HCT116 (cell line): ENCODE measurements at regions not wholly inside any gene's neighbourhood (a gene's known extent, or its start where the extent isn't known, plus 50 kb on each side); places are given as distances from the start of the nearest gene placed in this dataset.

ENCODE experiments used
- ATAC-seq: fragments of 200-7000 bp; cut with Tn5 transposase; 2 replicates; pipeline ENCODE4 v1.9.1; 2020; ENCODE audit warnings: mild to moderate bottlenecking, moderate library complexity
- BruUV-seq: library from RNA; stranded (reverse); fragments of 400-500 nt; replicated peaks from 2 replicates; lab custom pipeline; 2021; lab: Mats Ljungman, UMichigan
- CTCF ChIA-PET: fragments of 300-600 bp; sonication (Branson Sonifier 250); formaldehyde crosslinking; loops from one replicate; lab custom pipeline; 2021; ENCODE audit warnings: antibody characterized with exemption; lab: Charles Lee
- POLR2A ChIA-PET: fragments of 300-600, 350-600 bp; sonication (Branson Sonifier 250); formaldehyde crosslinking; loops from one replicate; lab custom pipeline; 2021; ENCODE audit warnings: antibody characterized with exemption; lab: Charles Lee
- RAD21 ChIA-PET, 2 experiments: fragments of 300-600 bp; sonication (Branson Sonifier 250); formaldehyde crosslinking; loops; one replicate each; lab custom pipeline; 2023; ENCODE audit warnings: low total read pairs in 2 of 2; ENCODE audit not compliant: uncharacterized antibody in 2 of 2, unreplicated experiment in 2 of 2, low non-redundant PET in 1 of 2; lab: Charles Lee
- DNase-seq: peaks from one replicate; pipeline ENCODE4 v3.0.0-alpha.2; 2010; ENCODE audit warnings: low read depth, low spot score
- H2AFZ ChIP-seq: fragments of 200-600 bp; shearing (Covaris generic), sonication (generic); 2 replicates; pipeline ENCODE4 v1.6.1; 2017; ENCODE audit warnings: low read depth, mixed run types, mixed read lengths, antibody characterized with exemption, low read length; ENCODE audit not compliant: poor library complexity, severe bottlenecking
- H3K27ac ChIP-seq: 2 replicates; pipeline ENCODE4 v1.5.1; 2012; ENCODE audit warnings: low read depth, low read length
- H3K27me3 ChIP-seq: fragments of 200-600 bp; sonication (generic); 2 replicates; pipeline ENCODE4 v1.6.1; 2016; ENCODE audit warnings: mixed run types, low read length, mixed read lengths; ENCODE audit not compliant: insufficient read depth
- H3K36me3 ChIP-seq, 2 experiments: fragments of 200-500 bp in 1 of 2; fragments of 200-600 bp in 1 of 2; sonication (Bioruptor generic) in 1 of 2; sonication (generic) in 1 of 2; 2 replicates each; pipeline versions ENCODE4 v1.5.1 to v1.6.1; 2014 to 2016; ENCODE audit warnings: low read length in 2 of 2, inconsistent platforms in 1 of 2, mixed read lengths in 1 of 2, mixed run types in 1 of 2; ENCODE audit not compliant: insufficient read depth in 2 of 2, control insufficient read depth in 1 of 2
- H3K4me1 ChIP-seq, 2 experiments: fragments of 200-600 bp in 1 of 2; sonication (generic) in 1 of 2; 2 replicates each; pipeline versions ENCODE4 v1.5.1 to v1.6.1; 2012 to 2017; ENCODE audit warnings: low read length in 2 of 2, inconsistent platforms in 1 of 2, mild to moderate bottlenecking in 1 of 2, mixed read lengths in 1 of 2, mixed run types in 1 of 2, moderate library complexity in 1 of 2; ENCODE audit not compliant: insufficient read depth in 2 of 2, control insufficient read depth in 1 of 2
- H3K4me2 ChIP-seq: fragments of 200-600 bp; sonication (generic); 2 replicates; pipeline ENCODE4 v1.6.1; 2017; ENCODE audit warnings: mixed run types, low read length, mixed read lengths
- H3K4me3 ChIP-seq, 2 experiments: fragments of 200-600 bp in 1 of 2; sonication (generic) in 1 of 2; replicated peaks in 1 of 2; 2 replicates each; pipeline ENCODE4 v1.5.1; 2011 to 2016; ENCODE audit warnings: low read length in 2 of 2, control low read depth in 1 of 2, low read depth in 1 of 2, mild to moderate bottlenecking in 1 of 2, mixed read lengths in 1 of 2, mixed run types in 1 of 2
- H3K79me2 ChIP-seq: fragments of 200-600 bp; sonication (generic); 2 replicates; pipeline ENCODE4 v1.6.1; 2017; ENCODE audit warnings: mild to moderate bottlenecking, mixed run types, low read length, moderate library complexity, mixed read lengths; ENCODE audit not compliant: insufficient read depth
- H3K9ac ChIP-seq: fragments of 200-600 bp; sonication (generic); 2 replicates; pipeline ENCODE4 v1.6.1; 2016; ENCODE audit warnings: low read length, mixed read lengths
- H3K9me2 ChIP-seq: fragments of 200-600 bp; sonication (generic), shearing (Covaris generic); 2 replicates; pipeline ENCODE4 v1.6.1; 2017; ENCODE audit warnings: mixed run types, mild to moderate bottlenecking, moderate library complexity; ENCODE audit not compliant: insufficient read depth
- H3K9me3 ChIP-seq, 2 experiments: fragments of 200-500 bp in 1 of 2; fragments of 200-600 bp in 1 of 2; sonication (Bioruptor generic) in 1 of 2; sonication (generic) in 1 of 2; 2 replicates each; pipeline ENCODE4 v1.6.1; 2014 to 2017; ENCODE audit warnings: low read length in 2 of 2, mixed read lengths in 2 of 2, inconsistent platforms in 1 of 2, low read depth in 1 of 2, mild to moderate bottlenecking in 1 of 2, mixed run types in 1 of 2, moderate library complexity in 1 of 2; ENCODE audit not compliant: control insufficient read depth in 1 of 2, insufficient read depth in 1 of 2
- H4K20me1 ChIP-seq: fragments of 200-600 bp; sonication (generic), shearing (Covaris generic); 2 replicates; pipeline ENCODE4 v1.6.1; 2017; ENCODE audit warnings: mixed run types, mild to moderate bottlenecking, moderate library complexity; ENCODE audit not compliant: insufficient read depth
- CBX3 ChIP-seq: IDR thresholded peaks from 2 replicates; pipeline ENCODE4 v1.6.1; 2012; ENCODE audit warnings: low read depth
- CEBPB ChIP-seq: IDR thresholded peaks from 2 replicates; pipeline ENCODE4 v1.6.1; 2012; ENCODE audit warnings: low read depth
- EGR1 ChIP-seq: IDR thresholded peaks from 2 replicates; pipeline ENCODE4 v1.6.1; 2012; ENCODE audit warnings: low read depth
- ELF1 ChIP-seq: IDR thresholded peaks from 2 replicates; pipeline ENCODE4 v1.6.1; 2012; ENCODE audit warnings: low read depth, borderline replicate concordance
- EZH2 ChIP-seq: fragments of 200-600 bp; sonication (generic); IDR thresholded peaks from 2 replicates; pipeline ENCODE4 v1.6.1; 2017; ENCODE audit warnings: antibody characterized with exemption, mixed run types
- EZH2phosphoT487 ChIP-seq: fragments of 200-600 bp; IDR thresholded peaks from 2 replicates; pipeline ENCODE4 v1.6.1; 2018; ENCODE audit warnings: antibody characterized with exemption, borderline replicate concordance
- FOSL1 ChIP-seq: IDR thresholded peaks from 2 replicates; pipeline ENCODE4 v1.6.1; 2012; ENCODE audit warnings: low read depth
- POLR2A ChIP-seq: IDR thresholded peaks from 2 replicates; pipeline ENCODE4 v1.7.0; 2011; ENCODE audit warnings: borderline replicate concordance; ENCODE audit not compliant: insufficient read depth, insufficient read length; ENCODE audit errors: extremely low read depth
- POLR2AphosphoS5 ChIP-seq: IDR thresholded peaks from 2 replicates; pipeline ENCODE4 v1.6.1; 2011; ENCODE audit warnings: mild to moderate bottlenecking, low read depth, low read length, moderate library complexity
- RAD21 ChIP-seq: IDR thresholded peaks from 2 replicates; pipeline ENCODE4 v1.6.1; 2012; ENCODE audit warnings: low read depth, mild to moderate bottlenecking
- SIN3A ChIP-seq: IDR thresholded peaks from 2 replicates; pipeline ENCODE4 v1.6.1; 2012; ENCODE audit warnings: low read depth
- SP1 ChIP-seq: IDR thresholded peaks from 2 replicates; pipeline ENCODE4 v1.6.1; 2012; ENCODE audit warnings: low read depth
- SRF ChIP-seq: IDR thresholded peaks from 2 replicates; pipeline ENCODE4 v1.6.1; 2012; ENCODE audit warnings: low read depth
- TCF7L2 ChIP-seq: IDR thresholded peaks from 2 replicates; pipeline ENCODE4 v1.7.0; 2011; ENCODE audit warnings: borderline replicate concordance, inconsistent platforms; ENCODE audit not compliant: insufficient read depth, insufficient read length; ENCODE audit errors: extremely low read depth
- YY1 ChIP-seq: IDR thresholded peaks from 2 replicates; pipeline ENCODE4 v1.6.1; 2011; ENCODE audit warnings: low read length, low read depth, moderate library complexity, mild to moderate bottlenecking; ENCODE audit not compliant: insufficient replicate concordance; ENCODE audit errors: extremely low read depth
- ZFX ChIP-seq: fragments of 450-650 bp; IDR thresholded peaks from 2 replicates; pipeline ENCODE4 v1.6.1; 2017
- ZNF274 ChIP-seq: fragments of 200-500 bp; sonication (Bioruptor generic); IDR thresholded peaks from 2 replicates; pipeline ENCODE4 v1.6.1; 2014; ENCODE audit warnings: mild to moderate bottlenecking, low read depth, low read length, inconsistent platforms
- intact Hi-C: fragments of 100-400 bp; cut with micrococcal nuclease; formaldehyde crosslinking; loops from 2 replicates; pipeline ENCODE4 v1.10.0; 2022
- TF ChIP-seq, protein P1 (sequence below): IDR thresholded peaks from 2 replicates; pipeline ENCODE4 v1.6.1; 2012
- TF ChIP-seq, protein P2 (sequence below): IDR thresholded peaks from 2 replicates; pipeline ENCODE4 v1.6.1; 2011; ENCODE audit warnings: mild to moderate bottlenecking, low read length, moderate library complexity; ENCODE audit not compliant: insufficient replicate concordance; ENCODE audit errors: extremely low read depth
- TF ChIP-seq, protein P3 (sequence below), 3 experiments: fragments of 200-600 bp in 1 of 3; sonication (generic) in 1 of 3; IDR thresholded peaks in 2 of 3; conservative IDR thresholded peaks in 1 of 3; 2 replicates each; pipeline ENCODE4 v1.5.1; 2012 to 2017; ENCODE audit warnings: low read depth in 2 of 3, low read length in 2 of 3, antibody characterized with exemption in 1 of 3, borderline replicate concordance in 1 of 3, control low read depth in 1 of 3, mild to moderate bottlenecking in 1 of 3, mixed read lengths in 1 of 3, mixed run types in 1 of 3, moderate library complexity in 1 of 3; ENCODE audit not compliant: insufficient read depth in 1 of 3

DNA sequence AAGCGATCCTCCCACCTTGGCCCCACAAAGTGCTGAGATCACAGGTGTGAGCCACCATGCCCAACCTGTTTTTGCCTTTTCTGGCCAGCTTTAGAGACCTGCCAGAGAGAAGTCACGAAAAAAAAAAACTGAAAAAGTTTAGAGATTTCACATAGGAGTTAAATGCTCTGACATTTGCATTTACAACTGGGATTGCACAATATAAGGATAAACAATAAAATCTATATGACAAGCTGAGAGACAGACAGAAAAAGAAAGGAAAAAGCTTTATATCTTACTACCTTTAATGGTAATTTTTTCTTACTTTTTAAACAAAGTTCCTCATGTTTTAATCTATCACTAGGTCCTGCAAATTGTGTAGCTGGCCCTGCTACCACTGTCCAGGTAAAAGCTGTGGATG is 466.5 kb downstream of the TXNL1 start:
- intact Hi-C loops = no loop called here
- TF ChIP-seq, protein P1, sequence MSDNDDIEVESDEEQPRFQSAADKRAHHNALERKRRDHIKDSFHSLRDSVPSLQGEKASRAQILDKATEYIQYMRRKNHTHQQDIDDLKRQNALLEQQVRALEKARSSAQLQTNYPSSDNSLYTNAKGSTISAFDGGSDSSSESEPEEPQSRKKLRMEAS = no peak
- no peak for TF ChIP-seq ELF1
- TF ChIP-seq, protein P2, sequence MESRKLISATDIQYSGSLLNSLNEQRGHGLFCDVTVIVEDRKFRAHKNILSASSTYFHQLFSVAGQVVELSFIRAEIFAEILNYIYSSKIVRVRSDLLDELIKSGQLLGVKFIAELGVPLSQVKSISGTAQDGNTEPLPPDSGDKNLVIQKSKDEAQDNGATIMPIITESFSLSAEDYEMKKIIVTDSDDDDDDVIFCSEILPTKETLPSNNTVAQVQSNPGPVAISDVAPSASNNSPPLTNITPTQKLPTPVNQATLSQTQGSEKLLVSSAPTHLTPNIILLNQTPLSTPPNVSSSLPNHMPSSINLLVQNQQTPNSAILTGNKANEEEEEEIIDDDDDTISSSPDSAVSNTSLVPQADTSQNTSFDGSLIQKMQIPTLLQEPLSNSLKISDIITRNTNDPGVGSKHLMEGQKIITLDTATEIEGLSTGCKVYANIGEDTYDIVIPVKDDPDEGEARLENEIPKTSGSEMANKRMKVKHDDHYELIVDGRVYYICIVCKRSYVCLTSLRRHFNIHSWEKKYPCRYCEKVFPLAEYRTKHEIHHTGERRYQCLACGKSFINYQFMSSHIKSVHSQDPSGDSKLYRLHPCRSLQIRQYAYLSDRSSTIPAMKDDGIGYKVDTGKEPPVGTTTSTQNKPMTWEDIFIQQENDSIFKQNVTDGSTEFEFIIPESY = no peak
- no peak for TF ChIP-seq SIN3A
- no peak for TF ChIP-seq POLR2A
- no peak for TF ChIP-seq SP1
- TF ChIP-seq EZH2 = no peak
- no peak for TF ChIP-seq EGR1
- TF ChIP-seq YY1 = no peak
- TF ChIP-seq ZFX = no peak
- TF ChIP-seq, protein P3, sequence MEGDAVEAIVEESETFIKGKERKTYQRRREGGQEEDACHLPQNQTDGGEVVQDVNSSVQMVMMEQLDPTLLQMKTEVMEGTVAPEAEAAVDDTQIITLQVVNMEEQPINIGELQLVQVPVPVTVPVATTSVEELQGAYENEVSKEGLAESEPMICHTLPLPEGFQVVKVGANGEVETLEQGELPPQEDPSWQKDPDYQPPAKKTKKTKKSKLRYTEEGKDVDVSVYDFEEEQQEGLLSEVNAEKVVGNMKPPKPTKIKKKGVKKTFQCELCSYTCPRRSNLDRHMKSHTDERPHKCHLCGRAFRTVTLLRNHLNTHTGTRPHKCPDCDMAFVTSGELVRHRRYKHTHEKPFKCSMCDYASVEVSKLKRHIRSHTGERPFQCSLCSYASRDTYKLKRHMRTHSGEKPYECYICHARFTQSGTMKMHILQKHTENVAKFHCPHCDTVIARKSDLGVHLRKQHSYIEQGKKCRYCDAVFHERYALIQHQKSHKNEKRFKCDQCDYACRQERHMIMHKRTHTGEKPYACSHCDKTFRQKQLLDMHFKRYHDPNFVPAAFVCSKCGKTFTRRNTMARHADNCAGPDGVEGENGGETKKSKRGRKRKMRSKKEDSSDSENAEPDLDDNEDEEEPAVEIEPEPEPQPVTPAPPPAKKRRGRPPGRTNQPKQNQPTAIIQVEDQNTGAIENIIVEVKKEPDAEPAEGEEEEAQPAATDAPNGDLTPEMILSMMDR (IDR thresholded peaks at IDR 0.05 in 2 of 3, conservative IDR thresholded peaks at IDR 0.05 in 1 of 3; ENCODE audit: borderline replicate concordance in 1 of 3, insufficient read depth in 1 of 3, low read depth in 2 of 3, low read length in 2 of 3) = no peak
- no peak for TF ChIP-seq ZNF274
- TF ChIP-seq TCF7L2 = no peak
- no peak for TF ChIP-seq RAD21
- TF ChIP-seq CBX3 = no peak
- no peak for TF ChIP-seq FOSL1
- no peak for TF ChIP-seq CEBPB
- TF ChIP-seq POLR2AphosphoS5 = no peak
- TF ChIP-seq SRF = no peak
- no peak for TF ChIP-seq EZH2phosphoT487
- no peaks in the 10 kb centered on the region for H3K27me3 ChIP-seq
- H4K20me1 ChIP-seq = no peaks in the 10 kb centered on the region
- H3K27ac ChIP-seq = no peak overlapping the region
- no peak overlapping the region for H3K4me2 ChIP-seq
- RAD21 ChIA-PET = no interaction called here
- no peaks in the 10 kb centered on the region for H3K4me1 ChIP-seq
- H3K4me3 ChIP-seq = no peak overlapping the region
- DNase-seq (no peak), ATAC-seq (no peak)
- H3K36me3 ChIP-seq = no peaks in the 10 kb centered on the region
- no TSS peak for BruUV-seq
- no peaks in the 10 kb centered on the region for H3K79me2 ChIP-seq
- H3K9me2 ChIP-seq = no peaks in the 10 kb centered on the region
- CTCF ChIA-PET = no interaction called here
- no peak overlapping the region for H3K9ac ChIP-seq
- H3K9me3 ChIP-seq = peaks cover 9 to 27% of the 10 kb centered on the region in 2 experiments; a peak in 2 of 4 replicates
- POLR2A ChIA-PET = no interaction called here
- no peak overlapping the region for H2AFZ ChIP-seq
